ENCODE measurements at regions not wholly inside any gene's neighbourhood (a gene's known extent, or its start where the extent isn't known, plus 50 kb on each side); places are given as distances from the start of the nearest gene placed in this dataset.

GRCh38 chr14:101076451-101077198, 173.1 kb upstream of the RTL1 start:
- H3K4me3 ChIP-seq (ENCODE audit: low read depth, low read length): no peak overlapping the region
- H3K27me3 ChIP-seq (replicated peaks): no peaks in the 10 kb centered on the region
- no peaks in the 10 kb centered on the region for H3K36me3 ChIP-seq (replicated peaks)
- no peak for TF ChIP-seq CTCF (IDR thresholded peaks at IDR 0.05; ENCODE audit: low read depth, low read length, missing control alignments)
- no peak for DNase-seq
- no peak overlapping the region for H3K27ac ChIP-seq
- in situ Hi-C loops (cut with HindIII; ENCODE audit: low pct_ligation_motif_present, low sequenced_read_pairs): no loop called here

GRCh38 chr14:101077481-101078074, 174.1 kb upstream of the RTL1 start:
- no peak overlapping the region for H3K27ac ChIP-seq
- in situ Hi-C loops (cut with HindIII; ENCODE audit: low pct_ligation_motif_present, low sequenced_read_pairs): no loop called here
- peak overlapping the region; percentile 37 for H3K4me3 ChIP-seq (ENCODE audit: low read depth, low read length)
- TF ChIP-seq CTCF (IDR thresholded peaks at IDR 0.05; ENCODE audit: low read depth, low read length, missing control alignments): no peak
- peak; percentile 28 for DNase-seq
- H3K27me3 ChIP-seq (replicated peaks): no peaks in the 10 kb centered on the region
- no peaks in the 10 kb centered on the region for H3K36me3 ChIP-seq (replicated peaks)

- Histone ChIP-seq H3K27me3 (replicated peaks) (no peaks in the 10 kb centered on the region), H3K27ac (no peak overlapping the region), H3K36me3 (replicated peaks) (no peaks in the 10 kb centered on the region), H3K4me3 (ENCODE audit: low read depth, low read length) (no peak overlapping the region)
- no peak for TF ChIP-seq CTCF (IDR thresholded peaks at IDR 0.05; ENCODE audit: low read depth, low read length, missing control alignments)
- no peak for DNase-seq
- in situ Hi-C loops (cut with HindIII; ENCODE audit: low pct_ligation_motif_present, low sequenced_read_pairs): no loop called here
These were observed 174.8 kb upstream of the RTL1 start for GRCh38 chr14:101078170-101078891.

- no peak for TF ChIP-seq CTCF (IDR thresholded peaks at IDR 0.05; ENCODE audit: low read depth, low read length, missing control alignments)
- in situ Hi-C loops (cut with HindIII; ENCODE audit: low pct_ligation_motif_present, low sequenced_read_pairs): no loop called here
- Histone ChIP-seq H3K27ac (no peak overlapping the region), H3K36me3 (replicated peaks) (no peaks in the 10 kb centered on the region), H3K27me3 (replicated peaks) (no peaks in the 10 kb centered on the region), H3K4me3 (ENCODE audit: low read depth, low read length) (no peak overlapping the region)
- DNase-seq: no peak
These were observed 175.3 kb upstream of the RTL1 start for GRCh38 chr14:101078892-101079221.

- Histone ChIP-seq H3K27ac (no peak overlapping the region), H3K4me3 (ENCODE audit: low read depth, low read length) (no peak overlapping the region), H3K36me3 (replicated peaks) (no peaks in the 10 kb centered on the region), H3K27me3 (replicated peaks) (no peaks in the 10 kb centered on the region)
- no peak for TF ChIP-seq CTCF (IDR thresholded peaks at IDR 0.05; ENCODE audit: low read depth, low read length, missing control alignments)
- in situ Hi-C loops (cut with HindIII; ENCODE audit: low pct_ligation_motif_present, low sequenced_read_pairs): no loop called here
- no peak for DNase-seq
These were observed 177.5 kb upstream of the RTL1 start for GRCh38 chr14:101080922-101081593.

All from brain microvascular endothelial cell (primary cell).